ENCODE measurements at regions not wholly inside any gene's neighbourhood (a gene's known extent, or its start where the extent isn't known, plus 50 kb on each side); places are given as distances from the start of the nearest gene placed in this dataset.
A peak's percentile ranks its signal among the peaks of the same experiment; 100 is the strongest.

DNA sequence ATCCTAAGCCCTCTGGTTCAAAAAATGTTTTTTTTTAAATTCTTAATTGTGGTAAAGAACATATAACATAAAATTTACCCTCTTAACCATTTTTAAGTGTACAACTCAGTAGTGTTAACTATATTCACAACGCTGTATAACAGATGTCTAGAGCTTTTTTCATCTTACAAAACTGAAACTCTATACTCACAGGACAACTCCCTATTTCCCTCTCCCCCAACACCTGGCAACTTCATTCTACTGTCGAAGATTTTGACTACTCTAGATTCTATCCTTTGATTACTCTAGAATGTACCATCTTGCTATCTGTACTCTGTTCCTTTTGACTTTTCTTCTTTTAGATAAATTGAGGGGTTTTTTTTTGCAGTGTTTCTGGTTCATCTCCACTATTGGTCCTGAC, 200.4 kb downstream of the KLF12 start:
- ChIA-PET CTCF (no interaction called here), POLR2A (ENCODE audit: unreplicated experiment) (no interaction called here)
- peak overlapping the region; percentile 33; the same call in 1 of the 2 replicates for H3K4me2 ChIP-seq (ENCODE audit: low read length)
- intact Hi-C loops (cut with micrococcal nuclease), result loop anchor here (10.0 kb wide), 1 partner anchor 179 kb away; no protein-coding TSS in a partner anchor
- peak overlapping the region; percentile 84 for H3K27ac ChIP-seq (ENCODE audit: low read length)
- no peak for TF ChIP-seq EZH2 (IDR thresholded peaks at IDR 0.05; ENCODE audit: low read length, unreplicated experiment)
- H3K4me3 ChIP-seq (ENCODE audit: low read length), result no peak overlapping the region
- no TSS peak for BruUV-seq (replicated peaks)
- H4K20me1 ChIP-seq (ENCODE audit: low read length), result no peaks in the 10 kb centered on the region
- H3K4me1 ChIP-seq (ENCODE audit: insufficient read depth, low read length), result peaks cover 50% of the 10 kb centered on the region
- H3K79me2 ChIP-seq (ENCODE audit: low read length), result peaks cover 5% of the 10 kb centered on the region; the same call in 1 of the 2 replicates
- H3K36me3 ChIP-seq (ENCODE audit: low read depth, low read length), result no peaks in the 10 kb centered on the region
- ATAC-seq (no peak), DNase-seq (no peak)
- no peak overlapping the region for H2AFZ ChIP-seq (ENCODE audit: low read length)
- H3K9me2 ChIP-seq (replicated peaks; ENCODE audit: low read length), result no peaks in the 10 kb centered on the region
- H3K9ac ChIP-seq (ENCODE audit: low read length), result peak overlapping the region; percentile 45; the same call in 1 of the 2 replicates
- no peaks in the 10 kb centered on the region for H3F3A ChIP-seq (ENCODE audit: low read length, unreplicated experiment)
- no peaks in the 10 kb centered on the region for H3K27me3 ChIP-seq (ENCODE audit: low read length)
- H3K9me3 ChIP-seq (ENCODE audit: low read length), result no peaks in the 10 kb centered on the region

DNA sequence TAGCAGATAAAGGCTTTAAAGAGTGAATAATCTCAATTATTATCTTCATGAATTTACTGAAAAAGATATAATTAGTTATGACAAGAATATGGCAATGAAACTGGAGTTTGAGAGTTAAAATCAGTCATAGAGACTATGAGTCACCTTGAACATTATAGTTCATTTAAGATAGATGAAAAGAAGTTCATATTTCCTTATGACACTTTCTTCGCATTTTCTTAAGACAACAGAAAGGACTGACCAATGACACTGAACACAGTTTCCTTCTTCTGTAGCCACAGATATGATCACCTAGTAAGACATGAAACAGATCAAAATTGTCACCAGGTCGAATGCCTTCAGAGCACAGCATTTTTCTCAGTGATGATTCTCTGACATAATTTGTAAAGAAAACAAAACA, 202.1 kb downstream of the KLF12 start:
- intact Hi-C loops (cut with micrococcal nuclease), result loop anchor here (10.0 kb wide), 1 partner anchor 177 kb away; no protein-coding TSS in a partner anchor
- Histone ChIP-seq H3K4me3 (ENCODE audit: low read length) (no peak overlapping the region), H3K4me2 (ENCODE audit: low read length) (no peak overlapping the region), H2AFZ (ENCODE audit: low read length) (no peak overlapping the region), H4K20me1 (ENCODE audit: low read length) (no peaks in the 10 kb centered on the region), H3K4me1 (ENCODE audit: insufficient read depth, low read length) (peaks cover 33% of the 10 kb centered on the region), H3K9ac (ENCODE audit: low read length) (no peak overlapping the region), H3K27ac (ENCODE audit: low read length) (no peak overlapping the region), H3K9me3 (ENCODE audit: low read length) (no peaks in the 10 kb centered on the region), H3K27me3 (ENCODE audit: low read length) (no peaks in the 10 kb centered on the region), H3F3A (ENCODE audit: low read length, unreplicated experiment) (no peaks in the 10 kb centered on the region), H3K9me2 (replicated peaks; ENCODE audit: low read length) (no peaks in the 10 kb centered on the region), H3K79me2 (ENCODE audit: low read length) (no peaks in the 10 kb centered on the region), H3K36me3 (ENCODE audit: low read depth, low read length) (no peaks in the 10 kb centered on the region)
- DNase-seq (peak; percentile 30), ATAC-seq (no peak)
- POLR2A ChIA-PET (ENCODE audit: unreplicated experiment), result no interaction called here
- no TSS peak for BruUV-seq (replicated peaks)
- TF ChIP-seq EZH2 (IDR thresholded peaks at IDR 0.05; ENCODE audit: low read length, unreplicated experiment) (no peak), EZH2phosphoT487 (IDR thresholded peaks at IDR 0.05; ENCODE audit: borderline replicate concordance, low read length) (no peak)
- TF ChIP-seq, protein P1, sequence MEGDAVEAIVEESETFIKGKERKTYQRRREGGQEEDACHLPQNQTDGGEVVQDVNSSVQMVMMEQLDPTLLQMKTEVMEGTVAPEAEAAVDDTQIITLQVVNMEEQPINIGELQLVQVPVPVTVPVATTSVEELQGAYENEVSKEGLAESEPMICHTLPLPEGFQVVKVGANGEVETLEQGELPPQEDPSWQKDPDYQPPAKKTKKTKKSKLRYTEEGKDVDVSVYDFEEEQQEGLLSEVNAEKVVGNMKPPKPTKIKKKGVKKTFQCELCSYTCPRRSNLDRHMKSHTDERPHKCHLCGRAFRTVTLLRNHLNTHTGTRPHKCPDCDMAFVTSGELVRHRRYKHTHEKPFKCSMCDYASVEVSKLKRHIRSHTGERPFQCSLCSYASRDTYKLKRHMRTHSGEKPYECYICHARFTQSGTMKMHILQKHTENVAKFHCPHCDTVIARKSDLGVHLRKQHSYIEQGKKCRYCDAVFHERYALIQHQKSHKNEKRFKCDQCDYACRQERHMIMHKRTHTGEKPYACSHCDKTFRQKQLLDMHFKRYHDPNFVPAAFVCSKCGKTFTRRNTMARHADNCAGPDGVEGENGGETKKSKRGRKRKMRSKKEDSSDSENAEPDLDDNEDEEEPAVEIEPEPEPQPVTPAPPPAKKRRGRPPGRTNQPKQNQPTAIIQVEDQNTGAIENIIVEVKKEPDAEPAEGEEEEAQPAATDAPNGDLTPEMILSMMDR (conservative IDR thresholded peaks at IDR 0.05; ENCODE audit: low read depth, low read length), result no peak
- CTCF ChIA-PET, result no interaction called here

DNA sequence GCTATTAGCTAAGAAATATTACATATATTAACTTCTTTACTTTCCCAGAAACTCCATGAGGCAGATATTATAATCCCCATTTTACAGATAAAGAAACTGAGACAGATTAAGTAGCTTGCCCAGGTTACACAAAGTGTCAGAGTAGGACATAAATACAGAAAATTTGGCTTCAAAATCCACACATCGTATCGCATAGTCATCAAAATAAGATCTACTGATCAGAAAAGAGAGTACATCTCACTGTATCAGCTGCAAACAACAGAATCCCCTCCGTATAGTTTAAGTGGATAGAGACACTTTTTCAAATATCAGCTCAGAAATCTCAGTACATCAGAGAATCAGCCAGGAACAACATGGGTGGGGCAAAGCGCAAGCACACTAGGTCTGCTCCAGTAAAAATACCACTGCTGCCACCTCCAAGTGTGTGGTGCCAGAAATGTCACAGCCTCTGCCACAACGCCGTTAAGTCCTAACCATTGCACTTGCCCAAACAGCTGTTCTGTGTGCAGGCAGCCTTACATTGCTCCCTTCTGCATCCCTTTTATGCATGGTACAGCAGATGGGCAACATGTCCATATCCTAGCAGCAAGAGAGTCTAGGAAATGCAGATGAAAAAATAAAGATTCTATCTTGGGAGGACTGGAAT, 204.8 kb downstream of the KLF12 start:
- H3F3A ChIP-seq (ENCODE audit: low read length, unreplicated experiment), result no peaks in the 10 kb centered on the region
- H3K79me2 ChIP-seq (ENCODE audit: low read length), result no peaks in the 10 kb centered on the region
- DNase-seq (no peak), ATAC-seq (no peak)
- H2AFZ ChIP-seq (ENCODE audit: low read length), result no peak overlapping the region
- ChIA-PET POLR2A (ENCODE audit: unreplicated experiment) (no interaction called here), CTCF (no interaction called here)
- no peak for TF ChIP-seq EZH2phosphoT487 (IDR thresholded peaks at IDR 0.05; ENCODE audit: borderline replicate concordance, low read length)
- TF ChIP-seq EZH2 (IDR thresholded peaks at IDR 0.05; ENCODE audit: low read length, unreplicated experiment), result no peak
- TF ChIP-seq, protein P1 (conservative IDR thresholded peaks at IDR 0.05; ENCODE audit: low read depth, low read length), result no peak
- no peaks in the 10 kb centered on the region for H3K36me3 ChIP-seq (ENCODE audit: low read depth, low read length)
- peaks cover 25% of the 10 kb centered on the region for H3K4me1 ChIP-seq (ENCODE audit: insufficient read depth, low read length)
- no peak overlapping the region for H3K4me2 ChIP-seq (ENCODE audit: low read length)
- H3K9me3 ChIP-seq (ENCODE audit: low read length), result no peaks in the 10 kb centered on the region
- H4K20me1 ChIP-seq (ENCODE audit: low read length), result no peaks in the 10 kb centered on the region
- H3K27me3 ChIP-seq (ENCODE audit: low read length), result no peaks in the 10 kb centered on the region
- H3K9me2 ChIP-seq (replicated peaks; ENCODE audit: low read length), result no peaks in the 10 kb centered on the region
- intact Hi-C loops (cut with micrococcal nuclease), result no loop called here
- H3K27ac ChIP-seq (ENCODE audit: low read length), result no peak overlapping the region
- no peak overlapping the region for H3K4me3 ChIP-seq (ENCODE audit: low read length)
- H3K9ac ChIP-seq (ENCODE audit: low read length), result no peak overlapping the region
- no TSS peak for BruUV-seq (replicated peaks)

Data from PC-3 (cell line).